GM21423 (cell line): ENCODE measurements at regions not wholly inside any gene's neighbourhood (a gene's known extent, or its start where the extent isn't known, plus 50 kb on each side); places are given as distances from the start of the nearest gene placed in this dataset.
A peak's percentile ranks its signal among the peaks of the same experiment; 100 is the strongest.

Source experiments
- ATAC-seq: cut with Tn5 transposase; IDR thresholded peaks from one replicate; pipeline ENCODE4 v1.9.1; 2021; ENCODE audit warnings: mild to moderate bottlenecking, moderate library complexity; ENCODE audit not compliant: unreplicated experiment

GRCh38 chr12:127079636-127080035 lies 1187.3 kb upstream of the TMEM132C start:
- no peak for ATAC-seq

GRCh38 chr12:127081058-127081457 lies 1185.9 kb upstream of the TMEM132C start:
- no peak for ATAC-seq

- ATAC-seq: peak; percentile 99
Observed at GRCh38 chr12:127083008-127083949, 1183.7 kb upstream of the TMEM132C start.

- no peak for ATAC-seq
Observed at GRCh38 chr12:127101076-127101475, 1165.9 kb upstream of the TMEM132C start.

GRCh38 chr12:127106041-127106440 lies 1160.9 kb upstream of the TMEM132C start:
- no peak for ATAC-seq

- ATAC-seq: no peak
Observed at GRCh38 chr12:127106697-127107096, 1160.3 kb upstream of the TMEM132C start.

GRCh38 chr12:127107744-127108143 lies 1159.2 kb upstream of the TMEM132C start:
- ATAC-seq: no peak

GRCh38 chr12:127108360-127109215 lies 1158.4 kb upstream of the TMEM132C start:
- ATAC-seq: peak; percentile 89

- ATAC-seq: no peak
Observed at GRCh38 chr12:127113945-127114344, 1153.0 kb upstream of the TMEM132C start.

GRCh38 chr12:127115468-127116035 lies 1151.4 kb upstream of the TMEM132C start:
- no peak for ATAC-seq

- ATAC-seq: no peak
Observed at GRCh38 chr12:127118251-127118650, 1148.7 kb upstream of the TMEM132C start.

GRCh38 chr12:127119600-127120140 lies 1147.3 kb upstream of the TMEM132C start:
- no peak for ATAC-seq

- no peak for ATAC-seq
Observed at GRCh38 chr12:127120851-127121250, 1146.1 kb upstream of the TMEM132C start.

- ATAC-seq: no peak
Observed at GRCh38 chr12:127121494-127122084, 1145.4 kb upstream of the TMEM132C start.

- peak; percentile 84 for ATAC-seq
Observed at GRCh38 chr12:127125607-127126259, 1141.2 kb upstream of the TMEM132C start.

GRCh38 chr12:127126260-127126628 lies 1140.7 kb upstream of the TMEM132C start:
- no peak for ATAC-seq

GRCh38 chr12:127127897-127128296 lies 1139.1 kb upstream of the TMEM132C start:
- no peak for ATAC-seq

- no peak for ATAC-seq
Observed at GRCh38 chr12:127130506-127131124, 1136.4 kb upstream of the TMEM132C start.

- ATAC-seq: no peak
Observed at GRCh38 chr12:127133675-127134335, 1133.2 kb upstream of the TMEM132C start.
